MCF 10A (cell line): ENCODE measurements at regions not wholly inside any gene's neighbourhood (a gene's known extent, or its start where the extent isn't known, plus 50 kb on each side); places are given as distances from the start of the nearest gene placed in this dataset.

ENCODE experiments used
- BruUV-seq: library from RNA; stranded (reverse); fragments of 400-500 nt; replicated peaks from 2 replicates; lab custom pipeline; 2021; lab: Mats Ljungman, UMichigan
- CTCF ChIA-PET: fragments of 300-600 bp; sonication (Branson Sonifier 250); formaldehyde crosslinking; extraction: SDS; loops from one replicate; lab custom pipeline; 2021; ENCODE audit warnings: antibody characterized with exemption, inconsistent platforms; lab: Yijun Ruan, JAX
- POLR2A ChIA-PET: fragments of 300-600, 350-650 bp; sonication (Branson Sonifier 250); formaldehyde crosslinking; extraction: SDS; loops from one replicate; lab custom pipeline; 2020; ENCODE audit warnings: antibody characterized with exemption, inconsistent platforms; lab: Yijun Ruan, JAX
- DNase-seq: peaks from one replicate; pipeline ENCODE4 v3.0.0-alpha.2; 2018; ENCODE audit not compliant: unreplicated experiment
- H3K27ac Mint-ChIP-seq: one replicate; pipeline ENCODE4 v1.8.0; 2022; ENCODE audit warnings: mild to moderate bottlenecking, low read depth, mixed read lengths; ENCODE audit not compliant: unreplicated experiment
- H3K27me3 Mint-ChIP-seq: one replicate; pipeline ENCODE4 v1.8.0; 2022; ENCODE audit warnings: mixed read lengths; ENCODE audit not compliant: insufficient read depth, unreplicated experiment
- H3K36me3 Mint-ChIP-seq: one replicate; pipeline ENCODE4 v1.8.0; 2022; ENCODE audit warnings: mild to moderate bottlenecking, moderate library complexity, mixed read lengths; ENCODE audit not compliant: insufficient read depth, unreplicated experiment
- H3K4me1 Mint-ChIP-seq: one replicate; pipeline ENCODE4 v1.8.0; 2022; ENCODE audit warnings: mixed read lengths; ENCODE audit not compliant: insufficient read depth, unreplicated experiment
- H3K4me3 Mint-ChIP-seq: one replicate; pipeline ENCODE4 v1.8.0; 2022; ENCODE audit warnings: mild to moderate bottlenecking, moderate library complexity, mixed read lengths; ENCODE audit not compliant: unreplicated experiment
- H3K9me3 Mint-ChIP-seq: one replicate; pipeline ENCODE4 v1.8.0; 2022; ENCODE audit warnings: mixed read lengths; ENCODE audit not compliant: unreplicated experiment
- CTCF ChIP-seq: fragments of 200-600 bp; IDR thresholded peaks from one replicate; pipeline ENCODE4 v1.8.0; 2022; ENCODE audit warnings: antibody characterized with exemption, mild to moderate bottlenecking; ENCODE audit not compliant: unreplicated experiment
- intact Hi-C: fragments of 100-400 bp; cut with micrococcal nuclease; formaldehyde crosslinking; loops from 2 replicates; pipeline ENCODE4 v1.14.1; 2022

DNA sequence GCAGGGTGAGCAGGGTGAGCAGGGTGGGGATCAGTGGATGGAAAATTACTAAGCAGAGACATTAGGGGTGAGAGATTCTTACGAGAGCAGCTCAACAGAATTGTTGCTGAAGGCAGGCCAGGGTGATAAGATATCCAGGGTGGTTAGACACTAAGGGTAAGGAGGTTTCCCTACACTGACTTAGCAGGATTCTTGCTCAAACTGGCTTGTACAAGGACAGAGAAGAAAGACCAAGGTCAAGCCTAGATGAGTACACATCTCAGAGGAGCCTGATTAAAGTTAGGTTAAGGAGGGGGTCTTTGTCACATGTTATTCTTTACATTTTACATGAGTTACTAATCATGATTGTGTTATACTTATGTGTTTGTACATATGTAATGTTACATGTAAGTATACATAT is 262.8 kb upstream of the FANCL start:
- TF ChIP-seq CTCF = no peak
- intact Hi-C loops = no loop called here
- no TSS peak for BruUV-seq
- CTCF ChIA-PET = no interaction called here
- no peaks in the 10 kb centered on the region for H3K9me3 Mint-ChIP-seq
- DNase-seq = no peak
- H3K36me3 Mint-ChIP-seq = peaks cover 7% of the 10 kb centered on the region
- H3K27me3 Mint-ChIP-seq = no peaks in the 10 kb centered on the region
- H3K27ac Mint-ChIP-seq = no peak overlapping the region
- H3K4me1 Mint-ChIP-seq = no peaks in the 10 kb centered on the region
- POLR2A ChIA-PET = no interaction called here
- no peak overlapping the region for H3K4me3 Mint-ChIP-seq

GRCh38 chr2:58502931-58503330 is 261.8 kb upstream of the FANCL start:
- no peak overlapping the region for H3K4me3 Mint-ChIP-seq
- H3K4me1 Mint-ChIP-seq = no peaks in the 10 kb centered on the region
- no peak for DNase-seq
- BruUV-seq = no TSS peak
- intact Hi-C loops = no loop called here
- H3K27me3 Mint-ChIP-seq = no peaks in the 10 kb centered on the region
- TF ChIP-seq CTCF = no peak
- peaks cover 7% of the 10 kb centered on the region for H3K36me3 Mint-ChIP-seq
- CTCF ChIA-PET = interaction anchor here (0.7 kb wide), 1 partner anchor 591 kb away, joined by 3 read pairs; no protein-coding TSS in a partner anchor
- H3K9me3 Mint-ChIP-seq = no peaks in the 10 kb centered on the region
- POLR2A ChIA-PET = no interaction called here
- no peak overlapping the region for H3K27ac Mint-ChIP-seq

- intact Hi-C loops = no loop called here
- BruUV-seq = no TSS peak
- Mint-ChIP-seq H3K27me3 (no peaks in the 10 kb centered on the region), H3K4me1 (no peaks in the 10 kb centered on the region), H3K36me3 (peaks cover 7% of the 10 kb centered on the region), H3K9me3 (no peaks in the 10 kb centered on the region), H3K4me3 (no peak overlapping the region), H3K27ac (no peak overlapping the region)
- DNase-seq = no peak
- TF ChIP-seq CTCF = no peak
- CTCF ChIA-PET = no interaction called here
- POLR2A ChIA-PET = no interaction called here
These were observed 260.4 kb upstream of the FANCL start for GRCh38 chr2:58501371-58502160.

- intact Hi-C loops = no loop called here
- Mint-ChIP-seq H3K36me3 (no peaks in the 10 kb centered on the region), H3K4me1 (no peaks in the 10 kb centered on the region), H3K27ac (no peak overlapping the region), H3K9me3 (no peaks in the 10 kb centered on the region), H3K27me3 (no peaks in the 10 kb centered on the region), H3K4me3 (no peak overlapping the region)
- no peak for TF ChIP-seq CTCF
- POLR2A ChIA-PET = no interaction called here
- CTCF ChIA-PET = no interaction called here
- no TSS peak for BruUV-seq
- peak; percentile 65 for DNase-seq
These were observed 256.0 kb upstream of the FANCL start for GRCh38 chr2:58497168-58497567.
